ENCODE measurements at regions not wholly inside any gene's neighbourhood (a gene's known extent, or its start where the extent isn't known, plus 50 kb on each side); places are given as distances from the start of the nearest gene placed in this dataset.

DNA sequence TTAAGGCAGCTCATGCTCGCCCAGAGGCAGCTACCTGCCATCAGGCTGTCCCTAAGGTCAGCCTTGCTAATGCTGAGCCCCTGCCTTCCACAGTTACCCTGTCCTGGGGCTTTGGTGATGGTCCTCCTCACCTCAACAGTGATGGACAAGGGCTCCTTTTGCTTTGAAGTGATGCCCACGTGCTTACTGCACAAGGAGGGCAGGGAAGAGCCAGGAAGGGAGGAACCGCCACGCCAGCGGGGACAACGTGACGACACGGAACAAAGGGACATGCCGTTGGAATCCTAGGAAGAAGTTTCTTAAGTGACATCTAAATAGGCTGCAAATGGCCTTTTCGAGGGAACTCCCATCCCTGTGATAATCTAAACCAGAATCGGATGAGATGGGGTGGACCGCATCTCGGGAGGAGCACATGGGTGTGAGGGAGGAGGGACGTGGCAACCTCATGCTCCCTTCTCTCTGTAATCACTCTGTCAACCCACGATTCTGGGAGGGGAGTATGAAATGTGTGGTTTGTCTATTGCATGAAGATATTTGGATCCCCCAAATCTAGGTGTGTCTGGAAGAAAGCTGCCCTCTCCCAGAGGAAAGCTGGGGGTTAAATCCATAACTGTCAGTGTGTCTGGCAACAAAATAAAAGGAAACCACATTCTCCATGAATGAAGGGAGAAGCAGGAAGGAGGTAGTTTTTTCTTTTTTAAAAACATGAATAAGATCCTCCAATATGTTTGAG, 110.9 kb upstream of the IRF2BP2 start:
- TF ChIP-seq POLR2A (IDR thresholded peaks at IDR 0.05) (no peak), POLR2AphosphoS5 (IDR thresholded peaks at IDR 0.05) (no peak)
- TF ChIP-seq, protein P1, sequence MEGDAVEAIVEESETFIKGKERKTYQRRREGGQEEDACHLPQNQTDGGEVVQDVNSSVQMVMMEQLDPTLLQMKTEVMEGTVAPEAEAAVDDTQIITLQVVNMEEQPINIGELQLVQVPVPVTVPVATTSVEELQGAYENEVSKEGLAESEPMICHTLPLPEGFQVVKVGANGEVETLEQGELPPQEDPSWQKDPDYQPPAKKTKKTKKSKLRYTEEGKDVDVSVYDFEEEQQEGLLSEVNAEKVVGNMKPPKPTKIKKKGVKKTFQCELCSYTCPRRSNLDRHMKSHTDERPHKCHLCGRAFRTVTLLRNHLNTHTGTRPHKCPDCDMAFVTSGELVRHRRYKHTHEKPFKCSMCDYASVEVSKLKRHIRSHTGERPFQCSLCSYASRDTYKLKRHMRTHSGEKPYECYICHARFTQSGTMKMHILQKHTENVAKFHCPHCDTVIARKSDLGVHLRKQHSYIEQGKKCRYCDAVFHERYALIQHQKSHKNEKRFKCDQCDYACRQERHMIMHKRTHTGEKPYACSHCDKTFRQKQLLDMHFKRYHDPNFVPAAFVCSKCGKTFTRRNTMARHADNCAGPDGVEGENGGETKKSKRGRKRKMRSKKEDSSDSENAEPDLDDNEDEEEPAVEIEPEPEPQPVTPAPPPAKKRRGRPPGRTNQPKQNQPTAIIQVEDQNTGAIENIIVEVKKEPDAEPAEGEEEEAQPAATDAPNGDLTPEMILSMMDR (IDR thresholded peaks at IDR 0.05), result no peak
